Epithelial cell of proximal tubule (primary cell): ENCODE measurements at regions not wholly inside any gene's neighbourhood (a gene's known extent, or its start where the extent isn't known, plus 50 kb on each side); places are given as distances from the start of the nearest gene placed in this dataset.
"Not testable (repeated sequence)": the region's sequence is repeated elsewhere in the genome, so short reads cannot be mapped to it uniquely, and the experiment has no call there.

Source experiments
- DNase-seq: peaks from one replicate; pipeline ENCODE4 v3.0.0-alpha.2; 2011; ENCODE audit warnings: low read depth
- H3K4me3 ChIP-seq: 2 replicates; pipeline ENCODE4 v1.5.1; 2011; ENCODE audit warnings: low read depth, mild to moderate bottlenecking, low read length
- TF ChIP-seq, protein P1 (sequence below): conservative IDR thresholded peaks from 2 replicates; pipeline ENCODE4 v1.5.1; 2012; ENCODE audit warnings: low read depth, mild to moderate bottlenecking, low read length

DNA sequence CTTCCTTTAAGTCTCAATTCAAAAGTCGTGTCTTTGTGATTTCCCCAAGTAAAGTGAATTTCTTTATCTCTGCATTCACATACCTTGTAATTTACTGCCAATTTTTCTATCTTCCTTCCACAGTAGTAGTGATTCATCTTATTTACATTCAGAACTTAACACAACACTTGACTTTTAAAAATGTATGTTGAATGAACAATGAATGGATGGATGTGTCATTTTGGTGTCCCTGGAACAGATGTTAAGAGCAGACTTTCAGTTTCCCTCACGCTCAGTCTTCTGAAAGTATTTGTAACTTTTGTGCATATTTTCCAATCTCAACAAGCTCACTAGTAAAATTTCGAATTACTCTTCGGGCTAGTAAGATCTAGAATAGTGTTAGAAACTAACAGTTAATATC lies 352.0 kb downstream of the HHIPL2 start:
- DNase-seq, result no peak
- TF ChIP-seq, protein P1, sequence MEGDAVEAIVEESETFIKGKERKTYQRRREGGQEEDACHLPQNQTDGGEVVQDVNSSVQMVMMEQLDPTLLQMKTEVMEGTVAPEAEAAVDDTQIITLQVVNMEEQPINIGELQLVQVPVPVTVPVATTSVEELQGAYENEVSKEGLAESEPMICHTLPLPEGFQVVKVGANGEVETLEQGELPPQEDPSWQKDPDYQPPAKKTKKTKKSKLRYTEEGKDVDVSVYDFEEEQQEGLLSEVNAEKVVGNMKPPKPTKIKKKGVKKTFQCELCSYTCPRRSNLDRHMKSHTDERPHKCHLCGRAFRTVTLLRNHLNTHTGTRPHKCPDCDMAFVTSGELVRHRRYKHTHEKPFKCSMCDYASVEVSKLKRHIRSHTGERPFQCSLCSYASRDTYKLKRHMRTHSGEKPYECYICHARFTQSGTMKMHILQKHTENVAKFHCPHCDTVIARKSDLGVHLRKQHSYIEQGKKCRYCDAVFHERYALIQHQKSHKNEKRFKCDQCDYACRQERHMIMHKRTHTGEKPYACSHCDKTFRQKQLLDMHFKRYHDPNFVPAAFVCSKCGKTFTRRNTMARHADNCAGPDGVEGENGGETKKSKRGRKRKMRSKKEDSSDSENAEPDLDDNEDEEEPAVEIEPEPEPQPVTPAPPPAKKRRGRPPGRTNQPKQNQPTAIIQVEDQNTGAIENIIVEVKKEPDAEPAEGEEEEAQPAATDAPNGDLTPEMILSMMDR, result no peak

DNA sequence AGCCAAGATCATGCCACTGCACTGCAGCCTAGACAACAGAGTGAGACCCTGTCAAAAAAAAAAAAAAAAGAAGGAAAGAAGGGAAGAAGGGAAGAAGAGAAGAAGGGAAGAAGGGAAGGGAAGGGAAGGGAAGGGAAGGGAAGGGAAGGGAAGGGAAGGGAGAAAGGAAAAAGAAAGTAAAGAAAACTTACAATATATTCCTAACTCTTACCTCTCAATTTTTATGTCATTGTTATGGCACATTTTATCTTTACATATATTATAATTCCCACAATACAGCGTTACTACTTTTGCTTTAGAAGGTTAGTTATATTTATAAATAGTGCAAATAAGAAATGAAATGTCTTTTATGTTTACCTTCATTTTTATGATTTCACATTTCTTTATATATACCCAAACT lies 358.7 kb downstream of the HHIPL2 start:
- H3K4me3 ChIP-seq, result no peak overlapping the region
- TF ChIP-seq, protein P1, result no peak
- DNase-seq, result no peak

More for the DNA sequence above, 352.0 kb downstream of the HHIPL2 start:
- H3K4me3 ChIP-seq, result no peak overlapping the region

DNA sequence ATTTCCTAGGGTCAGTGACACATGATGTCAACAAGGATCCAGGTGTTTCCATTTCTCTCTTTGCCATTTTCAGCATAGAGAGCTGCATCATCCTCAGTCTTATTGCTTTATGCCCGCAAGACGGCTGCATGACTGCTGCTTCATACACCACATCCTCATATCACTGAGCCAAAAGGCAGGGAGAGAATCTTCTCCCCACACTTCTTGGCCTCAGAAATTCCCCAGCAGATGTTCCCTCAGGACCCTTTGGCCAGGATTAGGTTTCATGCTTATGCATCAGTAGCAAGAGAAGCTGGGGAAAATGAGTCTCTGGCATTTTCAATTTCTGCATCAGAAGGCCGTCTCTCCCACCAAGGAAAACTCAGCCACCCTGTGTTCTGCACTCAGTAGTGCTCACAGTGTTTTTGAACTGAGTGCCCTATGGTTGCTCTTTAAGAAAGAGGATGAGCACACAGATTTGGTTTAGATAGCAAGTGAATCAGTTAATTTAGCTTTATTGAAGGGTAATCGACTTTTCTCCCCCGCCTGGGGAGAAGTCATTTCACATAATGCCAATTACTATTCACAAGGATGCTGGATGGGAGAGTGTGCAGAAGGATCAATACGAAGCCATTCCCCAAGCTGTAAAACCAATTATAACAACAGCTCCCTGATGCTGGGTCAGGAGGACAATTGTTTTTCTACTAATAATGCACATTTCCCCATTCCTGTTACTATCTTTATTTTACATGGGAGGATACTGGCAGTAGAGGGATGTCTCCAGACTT lies 360.2 kb downstream of the HHIPL2 start:
- no peak overlapping the region for H3K4me3 ChIP-seq
- TF ChIP-seq, protein P1, result no peak
- DNase-seq, result no peak

DNA sequence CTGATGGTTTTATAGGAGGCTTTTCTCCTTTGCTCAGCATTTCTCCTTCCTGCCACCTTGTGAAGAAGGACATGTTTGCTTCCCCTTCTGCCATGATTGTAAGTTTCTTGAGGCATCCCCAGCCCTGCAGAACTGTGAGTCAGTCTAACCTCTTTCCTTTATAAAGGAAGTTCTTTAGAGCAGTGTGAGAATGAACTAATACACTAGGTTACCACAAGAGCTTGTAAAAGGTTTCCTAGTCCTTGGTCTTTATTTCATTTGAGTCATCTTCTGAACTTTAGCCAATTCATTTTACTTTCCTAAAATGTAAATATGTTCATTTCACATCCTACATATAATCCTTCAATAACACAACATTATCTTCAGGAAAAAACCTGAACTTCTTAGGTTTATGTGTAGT lies 365.3 kb downstream of the HHIPL2 start:
- DNase-seq, result no peak
- TF ChIP-seq, protein P1, result no peak

DNA sequence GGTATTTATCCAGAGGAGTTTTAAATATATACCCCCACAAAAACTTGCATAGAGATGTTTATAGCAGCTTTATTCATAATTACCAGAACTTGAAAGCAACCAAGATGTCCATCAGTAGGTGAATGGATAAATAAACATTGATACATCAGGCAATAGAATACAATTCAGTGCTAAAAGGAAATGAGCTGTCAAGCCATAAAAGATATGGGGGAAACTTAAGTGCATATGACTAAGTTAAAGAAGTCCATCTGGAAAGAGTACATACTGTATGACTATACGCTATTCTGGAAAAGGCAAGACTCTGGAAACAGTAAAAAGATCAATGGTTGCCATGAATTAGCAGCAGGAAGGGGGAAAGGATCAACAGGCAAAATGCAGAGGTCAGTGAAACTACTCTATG lies 366.7 kb downstream of the HHIPL2 start:
- TF ChIP-seq, protein P1, result no peak
- no peak overlapping the region for H3K4me3 ChIP-seq
- no peak for DNase-seq

More for the DNA sequence above, 365.3 kb downstream of the HHIPL2 start:
- no peak overlapping the region for H3K4me3 ChIP-seq

DNA sequence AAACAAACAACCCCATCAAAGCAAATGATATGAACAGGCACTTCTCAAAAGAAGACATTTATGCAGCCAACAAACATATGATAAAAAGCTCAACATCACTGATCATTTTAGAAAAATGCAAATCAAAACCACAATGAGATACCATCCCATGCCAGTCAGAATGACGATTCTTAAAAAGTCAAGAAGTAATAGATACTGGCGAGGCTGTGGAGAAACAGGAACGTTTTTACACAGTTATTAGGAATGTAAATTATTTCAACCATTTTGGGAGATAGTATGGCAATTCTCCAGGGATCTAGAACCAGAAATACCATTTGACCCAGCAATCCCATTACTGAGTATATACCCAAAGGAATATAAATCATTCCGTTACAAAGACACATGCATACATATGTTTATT lies 370.4 kb downstream of the HHIPL2 start:
- DNase-seq, H3K4me3 ChIP-seq: not testable (repeated sequence)

DNA sequence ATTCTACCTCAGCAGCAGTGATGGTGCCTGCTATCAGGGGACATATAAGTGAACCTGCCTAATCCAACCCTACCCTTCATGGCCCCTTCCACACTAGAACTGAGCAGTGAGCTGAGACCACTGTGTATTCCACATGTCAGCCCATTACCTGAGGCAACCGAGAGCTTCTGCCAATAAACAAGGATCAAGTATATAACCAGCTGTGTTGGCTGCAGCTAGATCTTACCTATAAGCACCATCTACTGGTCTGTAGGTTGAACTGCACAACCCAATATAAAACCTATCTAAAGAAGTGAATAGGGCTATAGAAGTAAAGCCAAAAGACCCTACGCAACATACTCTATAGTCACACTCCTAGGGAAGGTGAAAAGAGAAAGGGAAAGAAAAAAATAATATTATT lies 376.9 kb downstream of the HHIPL2 start:
- no peak overlapping the region for H3K4me3 ChIP-seq
- peak; percentile 19 for DNase-seq
- TF ChIP-seq, protein P1, result peak; percentile 78
